HG03439 (cell line): ENCODE measurements at regions not wholly inside any gene's neighbourhood (a gene's known extent, or its start where the extent isn't known, plus 50 kb on each side); places are given as distances from the start of the nearest gene placed in this dataset.

Experiments
- ATAC-seq: cut with Tn5 transposase; IDR thresholded peaks from one replicate; pipeline ENCODE4 v1.9.1; 2021; ENCODE audit warnings: mild to moderate bottlenecking, moderate library complexity; ENCODE audit not compliant: unreplicated experiment

DNA sequence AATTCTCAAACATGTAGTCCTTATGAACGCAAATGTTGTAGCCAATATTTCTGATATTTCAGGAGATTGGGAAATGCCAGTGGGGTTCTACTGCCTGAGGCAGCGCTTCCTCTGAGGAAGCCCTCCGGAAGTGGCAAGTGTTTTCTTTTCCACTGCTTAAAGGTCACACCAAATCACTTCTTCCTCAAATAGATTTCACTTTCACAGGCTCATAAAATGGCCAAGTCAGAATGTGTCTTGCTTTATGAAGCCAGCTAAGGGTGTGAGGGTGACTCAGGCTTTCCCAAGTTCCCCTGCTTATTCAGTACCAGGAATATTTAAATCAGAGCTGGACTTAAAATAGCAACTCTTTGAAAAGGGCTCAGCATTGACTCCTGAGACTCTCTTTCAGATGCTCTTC is 514.2 kb upstream of the DIPK2B start:
- no peak for ATAC-seq

DNA sequence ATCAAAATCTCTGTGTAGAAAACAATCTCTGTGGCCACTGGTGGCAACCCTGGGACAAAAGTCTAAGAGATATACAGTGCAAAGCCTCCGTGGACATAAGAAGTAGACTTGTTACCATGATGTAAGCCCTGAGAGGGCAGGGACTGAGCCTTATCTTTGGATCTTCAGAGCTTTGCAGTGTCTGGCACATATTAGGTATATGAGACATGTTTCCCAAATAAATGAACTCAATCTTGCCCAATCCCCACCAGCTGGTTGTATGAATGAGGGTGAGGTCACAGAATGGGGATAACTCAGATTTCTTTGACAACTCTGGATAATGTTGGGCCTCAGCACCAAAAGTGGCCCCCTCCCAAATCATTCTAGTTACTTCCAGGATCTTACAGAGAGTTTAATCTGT is 511.4 kb upstream of the DIPK2B start:
- ATAC-seq: no peak

DNA sequence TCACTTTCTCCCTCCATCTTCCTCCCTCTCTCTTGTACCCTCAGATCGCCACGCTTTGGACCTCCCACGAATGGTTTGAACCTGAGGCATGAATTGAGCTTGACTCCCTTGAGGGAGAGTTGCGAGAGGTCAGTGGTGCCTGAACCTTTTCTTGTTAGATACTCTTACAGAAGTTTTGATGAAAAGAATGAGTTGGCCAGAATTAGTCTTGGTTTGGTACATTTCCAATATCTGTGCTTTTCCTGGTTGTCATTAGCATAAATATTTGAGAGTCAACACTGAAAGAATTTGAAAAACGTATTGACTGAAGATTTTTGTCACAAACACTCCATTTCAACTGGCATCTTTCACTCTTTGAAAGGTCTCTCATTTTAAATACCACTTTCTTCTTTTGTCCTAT is 510.6 kb upstream of the DIPK2B start:
- ATAC-seq: no peak

DNA sequence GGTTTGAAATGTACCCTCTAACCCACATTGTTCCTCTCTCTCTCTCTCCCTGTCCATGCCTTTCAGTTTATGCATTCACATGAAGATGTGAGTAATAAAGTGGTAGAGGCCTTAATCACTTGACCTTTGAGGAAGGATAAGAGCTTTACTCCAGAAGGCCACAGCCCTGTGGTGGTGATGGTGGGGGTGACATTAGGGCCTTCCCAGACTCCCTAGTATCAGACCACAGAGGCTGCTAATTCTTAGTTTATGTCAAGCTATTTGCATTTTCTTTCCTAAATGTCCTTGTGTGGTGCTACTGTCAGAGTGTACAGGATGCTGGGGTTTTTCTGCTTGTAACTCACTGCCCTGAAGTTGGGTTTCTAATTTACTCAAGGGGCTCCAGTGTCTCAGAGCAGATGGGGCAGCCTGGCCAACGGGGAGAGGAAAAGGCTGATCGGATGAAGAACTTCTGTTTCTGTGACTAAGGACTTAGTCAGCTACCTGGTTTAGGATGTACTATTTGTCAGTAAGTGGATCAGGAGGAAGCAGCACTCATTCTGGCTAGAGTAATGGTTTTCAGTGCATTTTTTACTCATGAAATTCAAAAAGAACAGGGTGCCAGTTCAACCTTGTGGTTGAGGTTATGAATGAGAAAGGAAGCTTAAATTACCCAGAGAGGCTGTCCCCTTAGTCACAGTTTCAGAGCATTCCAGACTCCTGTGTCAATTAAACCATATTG is 509.6 kb upstream of the DIPK2B start:
- peak; percentile 78 for ATAC-seq

DNA sequence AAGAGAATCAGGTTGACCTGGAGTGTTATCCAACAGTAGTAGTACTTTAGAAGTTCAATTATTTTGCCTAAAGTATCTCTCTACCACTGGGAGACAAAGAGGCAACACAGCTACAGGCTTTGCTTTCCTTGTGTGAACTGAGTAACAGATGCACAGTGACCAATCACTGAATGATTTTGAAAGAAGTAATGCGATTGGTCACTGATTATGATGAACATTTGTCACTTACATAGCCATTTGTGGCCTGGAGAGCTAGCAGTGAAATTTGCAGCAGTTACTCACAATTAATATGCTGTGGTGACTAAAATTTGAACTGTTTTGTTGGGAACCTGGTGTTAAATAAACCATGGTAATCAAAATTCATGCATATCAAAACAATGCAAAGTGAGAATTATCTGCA is 508.7 kb upstream of the DIPK2B start:
- ATAC-seq: no peak

DNA sequence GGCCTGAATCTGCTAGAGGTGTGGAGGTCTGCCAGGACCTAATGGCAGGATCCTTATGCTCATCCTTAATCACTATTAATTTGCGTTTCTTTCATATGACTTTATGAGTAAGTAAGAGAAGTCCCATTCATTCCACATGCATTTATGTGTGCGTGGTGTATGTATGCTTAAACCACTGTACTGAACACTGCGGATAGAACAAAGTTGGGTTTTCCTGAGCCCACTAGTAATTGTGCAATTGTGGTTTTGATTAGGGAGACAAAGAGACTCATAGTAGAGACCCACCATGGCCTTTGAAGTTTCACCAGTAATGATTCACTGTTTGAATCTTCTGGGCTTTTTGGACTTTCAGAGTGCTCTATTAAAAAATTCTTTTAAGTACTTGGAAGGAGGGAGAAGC is 498.5 kb upstream of the DIPK2B start:
- ATAC-seq: no peak

DNA sequence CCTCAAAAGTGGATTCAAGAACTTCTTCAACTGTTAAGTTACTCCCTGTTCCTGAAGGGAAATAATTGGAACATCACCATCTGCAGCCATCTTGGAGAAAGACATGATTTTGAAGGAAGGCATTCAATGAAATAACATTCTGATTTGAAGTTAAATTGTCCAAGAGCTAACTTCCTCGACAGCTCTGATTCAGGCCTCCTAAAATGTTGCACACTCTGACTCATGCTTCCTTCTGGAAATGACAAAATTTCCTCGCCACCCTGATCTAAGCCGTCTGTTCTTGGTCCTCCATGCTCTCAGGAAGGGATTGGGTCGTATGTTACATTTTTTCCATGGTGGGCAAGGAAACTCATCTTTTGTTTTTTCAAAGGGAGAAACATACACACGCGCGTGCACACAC is 496.9 kb upstream of the DIPK2B start:
- no peak for ATAC-seq

DNA sequence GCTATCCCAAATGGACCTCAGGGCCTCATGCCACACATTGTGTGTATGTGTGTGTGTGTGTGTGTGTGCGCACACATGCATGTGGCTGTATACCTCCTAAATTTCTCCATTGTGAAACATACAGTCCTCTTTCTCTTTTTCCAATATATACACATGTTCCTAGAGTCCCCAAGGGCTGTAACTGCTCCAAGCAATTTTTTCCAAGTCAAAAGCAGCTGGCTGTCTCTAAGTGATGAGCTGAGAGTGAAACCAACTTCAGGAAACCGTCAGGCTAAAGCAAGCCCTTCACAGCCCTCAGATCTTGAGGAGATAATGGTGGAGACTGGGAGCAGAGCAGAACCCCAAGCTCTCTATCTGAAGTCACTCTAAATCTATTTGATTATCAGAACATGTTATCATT is 496.1 kb upstream of the DIPK2B start:
- ATAC-seq: no peak

DNA sequence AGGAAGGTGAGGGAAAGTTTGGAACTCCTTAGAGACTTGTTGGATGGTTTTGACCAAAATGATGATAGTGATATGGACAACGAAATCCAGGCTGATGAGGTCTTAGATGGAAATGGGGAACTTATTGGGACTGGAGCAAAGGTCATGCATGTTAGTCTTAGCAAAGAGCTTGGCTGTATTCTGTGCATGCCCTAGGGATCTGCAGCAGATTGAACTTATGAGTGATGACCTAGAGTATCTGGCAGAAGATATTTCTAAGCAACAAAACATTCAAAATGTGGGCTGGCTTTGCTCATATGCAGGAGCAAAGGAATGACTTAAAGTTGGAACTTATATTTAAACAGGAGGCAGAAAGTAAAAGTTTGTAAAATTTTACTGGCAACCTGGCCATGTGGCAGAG is 489.3 kb upstream of the DIPK2B start:
- no peak for ATAC-seq

DNA sequence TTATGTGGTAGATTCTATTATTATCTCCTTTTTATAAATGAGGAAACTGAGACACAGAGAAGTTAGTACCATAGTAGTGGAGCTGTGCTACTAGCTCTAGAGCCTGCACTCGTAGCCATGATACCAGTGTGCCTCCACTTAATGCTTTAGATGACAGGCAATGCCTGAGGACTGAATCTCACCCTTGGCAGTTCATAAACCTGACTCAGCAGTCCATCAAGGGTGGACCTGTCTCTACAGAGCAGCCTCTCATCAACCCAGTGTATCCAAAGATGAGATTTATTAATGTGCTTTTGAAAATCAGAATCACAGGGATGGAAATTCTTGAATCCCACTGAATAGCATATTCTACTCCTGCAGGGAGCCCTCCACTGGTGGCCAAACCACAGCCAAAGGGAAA is 483.2 kb upstream of the DIPK2B start:
- no peak for ATAC-seq

DNA sequence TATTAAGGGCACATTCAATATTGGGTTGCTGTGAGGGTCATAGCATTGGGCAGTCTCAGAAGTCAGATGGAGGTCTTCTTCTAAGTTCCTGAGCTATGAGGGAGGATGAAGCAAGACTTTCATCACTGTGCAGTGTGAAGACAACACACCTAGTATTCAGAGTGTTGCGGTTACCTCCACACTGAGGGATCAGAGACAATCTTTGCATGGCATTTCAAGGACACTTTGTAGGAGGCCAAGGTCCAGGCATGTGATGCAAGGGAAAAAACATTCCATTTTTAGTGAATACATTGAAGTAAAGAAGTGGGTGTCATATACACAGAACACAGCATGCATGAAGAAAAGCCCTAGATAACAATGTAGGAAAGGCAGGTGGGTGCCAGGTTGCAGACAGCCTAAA is 481.2 kb upstream of the DIPK2B start:
- no peak for ATAC-seq

DNA sequence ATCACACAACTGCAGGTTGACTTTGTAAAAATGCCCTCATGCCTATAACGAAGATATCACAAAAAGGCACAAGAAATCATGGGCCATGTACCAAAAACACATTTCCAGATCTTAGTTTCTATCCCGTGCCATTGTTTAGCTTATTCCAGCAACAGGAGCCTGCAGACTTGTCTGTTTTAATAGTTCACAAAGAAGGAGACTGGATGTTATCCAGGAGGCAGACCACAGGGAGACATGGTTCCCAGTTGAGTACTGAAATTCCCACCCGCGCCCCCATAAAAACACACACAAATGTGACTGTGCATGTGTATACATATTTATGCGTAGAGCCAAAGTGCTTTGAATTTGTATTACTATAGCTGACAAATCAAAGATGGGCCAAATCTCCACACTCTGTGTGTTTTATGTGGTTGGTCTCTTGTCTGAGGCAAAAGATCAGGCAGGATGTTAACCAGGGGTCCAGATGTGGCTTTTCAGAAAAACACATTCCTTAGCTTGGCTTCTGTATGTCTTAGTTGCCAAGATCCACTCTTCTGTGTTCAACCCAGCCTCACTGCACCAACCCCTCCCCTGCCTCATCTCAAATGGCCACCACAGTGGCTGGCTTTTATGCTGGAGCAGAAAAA is 469.2 kb upstream of the DIPK2B start:
- ATAC-seq: no peak

DNA sequence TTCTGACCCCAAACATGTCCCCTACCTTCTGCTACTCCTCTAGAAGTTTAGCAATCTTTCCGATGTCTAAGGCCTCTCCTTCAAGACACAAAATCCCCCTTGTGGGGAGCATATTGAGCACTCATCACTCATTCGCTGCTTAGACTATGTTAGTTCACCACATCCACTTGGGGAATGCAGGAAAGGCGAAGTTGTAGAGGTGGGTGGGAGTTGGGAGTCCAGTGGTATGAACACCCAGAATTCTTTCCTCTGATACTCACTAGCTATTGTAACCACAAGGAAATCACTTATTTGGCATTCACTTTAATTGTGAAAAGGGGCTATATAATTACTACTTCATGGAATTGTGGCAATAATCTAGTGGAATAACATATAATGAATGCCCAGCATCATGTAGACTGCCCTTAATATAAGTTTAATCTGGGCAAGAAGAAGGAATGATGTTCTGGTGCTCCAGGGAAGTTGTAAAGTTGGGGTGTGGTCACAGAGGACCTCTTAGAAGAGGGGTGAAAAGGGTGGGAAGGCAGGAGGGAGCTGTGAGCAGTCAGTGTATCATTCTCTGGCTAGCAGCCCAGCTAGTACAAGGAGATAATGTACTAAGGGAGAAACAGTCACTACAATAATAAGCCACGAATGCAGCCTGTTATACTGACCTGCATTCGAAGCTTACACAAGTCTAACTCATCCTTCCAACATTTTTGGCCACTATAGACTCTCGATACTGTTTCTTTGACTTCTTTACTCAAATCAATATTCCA is 468.2 kb upstream of the DIPK2B start:
- ATAC-seq: no peak

DNA sequence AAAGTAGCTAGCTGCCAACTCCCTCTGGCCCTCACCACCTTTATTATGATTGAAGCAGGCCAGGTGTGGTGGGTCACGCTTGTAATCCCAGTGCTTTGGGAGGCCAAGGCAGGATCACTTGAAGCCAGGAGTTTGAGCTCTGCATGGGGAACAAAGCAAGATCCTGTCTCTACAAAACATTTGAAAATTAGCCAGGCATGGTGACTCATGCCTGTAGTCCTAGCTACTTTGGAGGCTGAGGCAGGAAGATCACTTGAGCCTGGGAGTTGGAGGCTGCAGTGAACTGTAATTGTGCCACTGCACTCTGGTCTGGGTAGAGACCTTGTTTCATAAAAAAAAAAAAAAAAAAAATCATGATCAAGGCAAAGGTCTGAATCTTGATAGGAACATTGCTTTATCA is 467.0 kb upstream of the DIPK2B start:
- ATAC-seq: no peak

DNA sequence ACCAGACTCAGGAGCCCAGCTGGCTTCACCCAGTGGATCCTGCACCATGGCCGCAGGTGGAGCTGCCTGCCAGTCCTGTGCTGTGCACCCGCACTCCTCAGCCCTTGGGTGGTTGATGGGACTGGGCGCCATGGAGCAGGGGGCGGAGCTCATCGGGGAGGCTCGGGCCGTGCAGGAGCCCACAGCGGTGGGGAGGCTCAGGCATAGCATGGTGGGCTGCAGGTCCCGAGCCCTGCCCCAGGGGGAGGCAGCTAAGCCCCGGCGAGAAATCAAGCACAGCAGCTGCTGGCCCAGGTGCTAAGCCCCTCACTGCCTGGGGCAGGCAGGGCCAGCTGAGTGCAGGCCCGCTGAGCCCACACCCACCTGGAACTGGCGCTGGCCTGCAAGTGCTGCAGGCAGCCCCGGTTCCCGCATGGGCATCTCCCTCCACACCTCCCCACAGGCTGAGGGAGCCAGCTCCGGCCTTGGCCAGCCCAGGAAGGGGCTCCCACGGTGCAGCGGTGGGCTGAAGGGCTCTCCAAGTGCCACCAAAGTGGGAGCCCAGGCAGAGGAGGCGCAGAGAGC is 464.1 kb upstream of the DIPK2B start:
- ATAC-seq: no peak

DNA sequence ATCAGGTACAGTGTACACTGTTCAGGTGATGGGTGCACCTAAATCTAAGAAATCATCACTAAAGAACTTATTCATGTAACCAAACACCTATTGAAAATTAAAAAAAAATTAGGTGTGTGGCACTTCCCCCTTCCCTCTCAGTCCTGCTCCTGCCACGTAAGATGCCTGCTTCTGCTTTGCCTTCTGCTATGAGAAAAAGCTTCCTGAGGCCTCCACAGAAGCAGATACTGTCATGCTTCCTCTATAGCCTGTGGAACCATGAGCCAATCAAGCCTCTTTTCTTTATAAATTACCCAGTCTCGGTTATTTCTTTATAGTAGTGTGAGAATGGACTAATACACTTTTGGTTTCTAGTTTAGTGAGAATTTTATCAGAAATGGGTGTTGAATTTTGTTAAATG is 459.8 kb upstream of the DIPK2B start:
- no peak for ATAC-seq

DNA sequence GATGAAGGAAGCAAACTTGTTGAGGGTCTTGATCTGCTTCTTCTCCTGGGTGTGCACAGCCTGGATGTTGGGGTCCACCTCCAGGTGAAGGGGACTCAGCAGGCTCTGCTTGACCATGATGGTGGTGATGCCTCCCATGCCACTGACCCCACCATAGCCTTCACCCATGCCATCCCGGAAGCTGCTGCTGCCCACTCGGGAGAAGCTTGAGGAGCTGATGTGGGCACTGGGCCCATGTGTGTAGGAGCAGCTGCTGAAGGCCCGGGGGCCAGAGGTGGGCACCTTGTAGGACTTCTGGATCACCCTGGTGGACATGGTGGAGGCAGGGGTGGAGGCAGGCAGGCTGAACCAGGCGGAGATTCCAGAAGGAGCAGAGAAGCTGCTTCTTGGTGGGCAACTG is 432.7 kb upstream of the DIPK2B start:
- ATAC-seq: no peak

DNA sequence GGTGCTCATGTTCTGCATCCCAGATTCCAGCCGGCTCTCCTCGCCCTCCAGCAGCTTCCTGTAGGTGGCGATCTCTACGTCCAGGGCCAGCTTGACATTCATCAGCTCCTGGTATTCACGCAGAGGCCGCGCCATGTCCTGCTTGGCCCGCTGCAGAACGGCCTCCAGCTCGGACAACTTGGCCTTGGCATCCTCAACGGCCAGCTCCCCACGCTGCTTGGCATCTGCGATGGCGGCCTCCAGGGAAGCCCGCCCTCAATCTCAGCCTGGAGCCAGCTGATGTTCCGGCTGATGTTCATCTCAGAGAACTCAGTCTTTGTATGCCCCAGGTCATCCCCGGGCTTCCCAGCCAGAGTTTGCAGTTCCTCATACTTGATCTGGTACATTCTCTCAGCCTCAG is 431.8 kb upstream of the DIPK2B start:
- no peak for ATAC-seq

DNA sequence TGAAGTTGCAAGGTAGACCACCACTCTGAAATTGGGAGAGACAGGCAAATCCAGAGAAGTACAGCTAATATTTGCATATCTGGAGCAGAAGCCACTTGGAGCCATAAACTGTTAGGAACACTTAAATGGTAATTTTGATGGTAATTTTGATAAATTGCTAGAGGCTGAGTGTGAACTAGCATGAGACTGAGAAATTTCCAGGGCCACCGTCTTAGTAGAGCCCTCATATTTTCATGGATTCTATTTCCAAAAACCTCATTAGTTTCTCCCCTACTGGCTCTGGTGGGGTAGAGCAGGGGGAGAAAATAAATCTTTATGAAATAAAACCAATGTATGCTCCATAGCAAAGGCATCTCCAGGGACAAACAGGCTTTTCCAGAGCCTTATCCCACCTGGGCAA is 429.4 kb upstream of the DIPK2B start:
- no peak for ATAC-seq

DNA sequence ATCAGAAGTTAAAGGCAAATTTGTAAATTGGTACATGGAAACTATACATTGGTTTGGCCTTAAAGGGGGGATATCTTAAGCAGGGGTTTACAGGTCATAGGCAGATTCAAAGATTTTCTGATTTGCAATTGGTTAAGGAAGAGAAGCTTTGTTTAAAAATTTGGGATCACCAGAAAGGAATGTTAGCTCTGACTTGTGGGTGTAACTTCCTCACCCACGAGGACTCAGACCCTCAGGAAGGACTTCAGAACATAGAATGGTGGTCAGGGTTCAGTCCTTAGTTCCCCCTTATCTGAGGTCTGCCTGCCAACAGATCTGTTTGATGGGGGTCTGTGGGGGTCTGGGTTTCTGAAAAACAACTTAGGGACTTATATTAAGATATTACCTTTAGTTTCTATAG is 427.4 kb upstream of the DIPK2B start:
- no peak for ATAC-seq

DNA sequence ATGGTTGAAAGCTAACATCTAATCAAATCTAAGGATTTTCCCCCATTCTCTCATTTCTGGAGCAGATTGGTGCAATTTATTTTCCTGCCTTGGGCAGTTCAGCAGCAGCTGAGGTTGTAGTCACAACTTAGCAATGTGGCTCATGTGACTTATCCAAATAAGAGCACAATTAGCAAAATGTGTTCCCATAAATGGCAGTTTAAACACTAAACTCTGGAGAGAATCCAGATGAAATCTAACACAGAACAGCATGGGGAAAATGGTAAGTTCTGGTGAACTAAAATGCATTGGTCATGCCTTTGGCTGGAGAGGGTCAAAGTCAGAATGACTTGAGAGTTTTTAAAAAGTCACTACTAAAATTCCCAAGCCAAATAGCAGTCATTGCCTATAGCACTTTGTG is 422.6 kb upstream of the DIPK2B start:
- no peak for ATAC-seq

DNA sequence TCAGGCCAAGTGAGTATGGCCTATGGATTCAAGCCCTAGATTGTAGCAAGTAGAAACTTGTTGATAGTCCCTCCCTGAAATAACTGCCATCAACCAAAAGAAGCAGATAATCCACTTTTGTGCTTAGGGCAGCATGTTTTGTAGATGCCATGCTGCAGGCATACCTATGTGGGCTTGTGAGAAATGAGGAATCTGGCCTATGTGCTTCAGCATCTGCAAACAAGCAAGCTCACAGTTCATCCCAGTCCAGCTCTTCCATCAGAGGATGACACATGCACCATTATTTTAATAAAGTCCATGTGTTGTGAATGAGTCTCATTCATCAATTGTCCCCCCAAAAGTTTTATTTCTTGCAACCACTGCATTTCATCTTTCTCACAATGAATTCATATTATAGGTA is 421.9 kb upstream of the DIPK2B start:
- ATAC-seq: no peak
